Activated CD4-positive, alpha-beta T cell treated with anti-CD3 and anti-CD28 coated beads, Interleukin-2, amount 50 U/mL, for 4 hours (primary cell): ENCODE measurements at regions not wholly inside any gene's neighbourhood (a gene's known extent, or its start where the extent isn't known, plus 50 kb on each side); places are given as distances from the start of the nearest gene placed in this dataset.

Experiments
- DNase-seq, 2 experiments: peaks; one replicate each; pipeline ENCODE4 v3.0.0-alpha.2; 2020

GRCh38 chr11:122521626-122522025 lies 133.9 kb upstream of the UBASH3B start:
- DNase-seq = no peak

GRCh38 chr11:122517403-122518379 lies 137.8 kb upstream of the UBASH3B start:
- no peak for DNase-seq

GRCh38 chr11:122516686-122517085 lies 138.8 kb upstream of the UBASH3B start:
- DNase-seq = no peak

- DNase-seq = no peak
These were observed 141.5 kb upstream of the UBASH3B start for GRCh38 chr11:122513997-122514396.

- no peak for DNase-seq
These were observed 142.2 kb upstream of the UBASH3B start for GRCh38 chr11:122513328-122513727.

GRCh38 chr11:122512688-122513087 lies 142.8 kb upstream of the UBASH3B start:
- DNase-seq = no peak

GRCh38 chr11:122509899-122510298 lies 145.6 kb upstream of the UBASH3B start:
- DNase-seq = no peak

GRCh38 chr11:122509091-122509490 lies 146.4 kb upstream of the UBASH3B start:
- no peak for DNase-seq

- DNase-seq = peak; percentile 18 to 19
These were observed 150.1 kb upstream of the UBASH3B start for GRCh38 chr11:122505304-122506006.

- no peak for DNase-seq
These were observed 161.3 kb upstream of the UBASH3B start for GRCh38 chr11:122494221-122494620.

GRCh38 chr11:122491509-122491908 lies 164.0 kb upstream of the UBASH3B start:
- DNase-seq = no peak

- DNase-seq = no peak
These were observed 166.4 kb upstream of the UBASH3B start for GRCh38 chr11:122488892-122489706.

GRCh38 chr11:122487669-122488068 lies 167.9 kb upstream of the UBASH3B start:
- no peak for DNase-seq

GRCh38 chr11:122486793-122487495 lies 168.6 kb upstream of the UBASH3B start:
- no peak for DNase-seq

GRCh38 chr11:122478986-122479385 lies 176.5 kb upstream of the UBASH3B start:
- no peak for DNase-seq

- no peak for DNase-seq
These were observed 186.6 kb upstream of the UBASH3B start for GRCh38 chr11:122468965-122469364.

GRCh38 chr11:122463530-122463929 lies 192.0 kb upstream of the UBASH3B start:
- no peak for DNase-seq

GRCh38 chr11:122459064-122459463 lies 196.5 kb upstream of the UBASH3B start:
- no peak for DNase-seq

- DNase-seq = no peak
These were observed 201.9 kb upstream of the UBASH3B start for GRCh38 chr11:122453586-122453985.

- DNase-seq = no peak
These were observed 203.6 kb upstream of the UBASH3B start for GRCh38 chr11:122451911-122452310.

GRCh38 chr11:122441666-122442035 lies 213.9 kb upstream of the UBASH3B start:
- no peak for DNase-seq
